ENCODE measurements at regions not wholly inside any gene's neighbourhood (a gene's known extent, or its start where the extent isn't known, plus 50 kb on each side); places are given as distances from the start of the nearest gene placed in this dataset.
"Not testable (repeated sequence)": the region's sequence is repeated elsewhere in the genome, so short reads cannot be mapped to it uniquely, and the experiment has no call there.

DNA sequence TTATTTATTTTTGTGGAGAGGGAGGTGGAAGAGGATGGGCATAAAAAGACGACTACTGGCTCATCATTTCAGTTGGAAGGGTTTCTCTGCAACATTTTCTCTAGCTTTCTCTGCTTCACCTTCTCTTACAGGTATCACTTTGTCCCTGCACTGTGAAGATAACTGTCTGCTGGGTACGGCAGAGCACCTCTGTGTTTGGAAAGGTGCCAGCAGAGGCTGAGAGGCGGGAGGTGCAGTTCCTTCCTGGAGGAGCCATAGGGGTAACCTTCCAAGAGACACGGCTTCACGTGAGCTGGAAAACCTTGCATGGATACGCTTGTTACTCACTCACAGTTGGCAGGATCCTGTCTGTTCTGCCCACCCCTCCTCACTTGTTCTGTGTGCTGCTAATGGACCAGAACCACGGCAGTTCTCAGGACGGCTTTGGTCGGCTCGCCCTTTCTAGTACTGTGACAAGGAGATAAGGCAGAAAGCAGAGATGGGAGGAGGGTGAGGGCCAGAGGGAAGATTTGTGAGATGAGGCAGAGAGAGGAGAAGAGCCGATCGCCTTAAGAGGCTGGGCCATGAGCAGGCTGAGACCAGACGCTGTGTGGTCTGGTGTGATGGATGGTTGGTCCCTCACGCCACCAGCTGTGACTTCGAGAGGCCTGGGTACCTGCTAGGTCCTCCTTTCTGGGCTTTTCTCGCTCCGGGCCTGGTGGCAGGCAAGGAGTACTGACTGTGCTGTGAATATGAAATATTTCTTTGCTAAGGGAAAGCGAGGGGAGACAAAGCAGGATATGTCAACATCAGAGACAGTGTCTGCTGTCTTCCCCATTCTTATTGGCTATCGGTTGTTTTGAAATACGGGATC lies 66.8 kb downstream of the MRPL57 start:
- Mint-ChIP-seq H3K4me3 (no peak overlapping the region), H3K27ac (no peak overlapping the region), H3K36me3 (peaks cover 1% of the 10 kb centered on the region), H3K4me1 (peaks cover 9% of the 10 kb centered on the region), H3K9me3 (ENCODE audit: low read depth) (no peaks in the 10 kb centered on the region), H3K27me3 (peaks cover 19% of the 10 kb centered on the region)
- DNase-seq, result no peak
- CTCF ChIA-PET, result no interaction called here
- ATAC-seq, result no peak

DNA sequence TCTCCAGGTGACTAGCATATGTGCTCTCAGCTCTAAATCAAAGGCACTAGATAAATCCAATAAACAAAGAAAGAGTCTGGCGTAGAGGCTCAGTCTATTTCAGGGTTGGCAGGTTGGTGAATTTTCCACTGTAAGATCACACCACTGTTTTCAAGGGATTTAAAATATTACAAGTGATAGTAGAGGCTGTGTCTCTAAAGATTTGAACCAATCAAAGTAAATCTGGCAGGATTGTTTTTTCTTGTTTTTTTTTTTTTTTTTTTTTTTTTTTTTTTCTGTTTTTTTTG lies 67.4 kb downstream of the MRPL57 start:
- not testable (repeated sequence) for H3K27ac Mint-ChIP-seq, H3K4me3 Mint-ChIP-seq, H3K4me1 Mint-ChIP-seq

DNA sequence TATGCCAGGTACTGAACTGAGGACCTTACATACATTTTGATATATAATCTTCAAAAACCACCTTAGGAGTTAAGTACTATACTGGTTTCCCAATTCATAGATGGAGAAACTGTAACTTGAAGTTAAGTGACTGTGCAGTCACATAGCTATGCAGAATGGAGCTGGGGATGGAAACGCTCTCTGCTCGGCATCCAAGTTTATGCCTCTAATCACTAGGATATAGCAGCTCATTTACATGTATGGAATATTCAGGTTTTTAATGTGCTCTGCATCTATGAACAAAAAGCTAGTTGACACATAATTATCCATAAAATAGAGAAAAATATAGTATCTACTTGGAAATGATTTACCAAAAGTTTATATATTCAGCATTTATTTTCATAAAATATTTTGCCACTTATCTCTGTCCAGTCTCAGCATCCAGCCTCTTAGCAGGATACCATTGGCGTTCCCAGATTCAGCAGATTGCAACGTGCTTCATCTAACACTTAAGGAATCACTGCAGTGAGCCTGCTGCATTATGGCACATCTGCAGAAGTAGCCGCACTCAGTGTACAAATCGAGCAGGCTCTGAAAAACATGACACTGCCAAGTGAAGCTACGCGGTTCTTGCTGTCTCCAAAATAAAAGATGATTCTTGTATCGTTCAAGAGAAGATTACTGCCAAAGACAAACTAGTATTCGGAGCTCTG lies 70.4 kb downstream of the MRPL57 start:
- H3K4me3 Mint-ChIP-seq, result no peak overlapping the region

More for the DNA sequence above, 67.4 kb downstream of the MRPL57 start:
- H3K9me3 Mint-ChIP-seq (ENCODE audit: low read depth); DNase-seq; ATAC-seq; H3K36me3 Mint-ChIP-seq; CTCF ChIA-PET: not testable (repeated sequence)
- H3K27me3 Mint-ChIP-seq, result peaks cover 19% of the 10 kb centered on the region

DNA sequence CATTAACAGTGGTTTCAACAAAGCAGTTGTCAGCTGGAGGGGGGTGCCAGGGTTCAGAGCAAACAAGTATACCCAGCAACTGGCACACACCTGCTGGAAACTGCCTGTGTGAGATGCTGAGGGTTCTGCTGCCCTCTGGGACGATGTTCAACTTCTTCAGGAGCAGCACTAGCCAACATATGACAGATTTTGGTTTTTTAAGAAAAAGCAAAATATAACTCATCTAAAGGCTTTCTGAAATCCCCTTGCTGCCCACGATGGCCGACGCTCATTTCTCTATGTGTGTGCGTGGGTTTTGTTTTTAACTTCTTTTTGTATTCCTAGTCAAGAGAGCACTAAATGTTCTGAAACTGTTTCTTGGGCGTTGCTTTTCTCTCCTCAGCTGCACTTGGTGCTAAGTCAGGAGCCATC lies 79.9 kb downstream of the MRPL57 start:
- no peaks in the 10 kb centered on the region for H3K36me3 Mint-ChIP-seq
- CTCF ChIA-PET, result no interaction called here
- no peak for ATAC-seq
- H3K27ac Mint-ChIP-seq, result peak overlapping the region; percentile 34
- peaks cover 11% of the 10 kb centered on the region for H3K27me3 Mint-ChIP-seq
- H3K4me3 Mint-ChIP-seq, result no peak overlapping the region
- H3K4me1 Mint-ChIP-seq, result peaks cover 13% of the 10 kb centered on the region
- DNase-seq, result no peak
- no peaks in the 10 kb centered on the region for H3K9me3 Mint-ChIP-seq (ENCODE audit: low read depth)

More for the DNA sequence above, 70.4 kb downstream of the MRPL57 start:
- CTCF ChIA-PET, result no interaction called here
- Mint-ChIP-seq H3K4me1 (no peaks in the 10 kb centered on the region), H3K27ac (no peak overlapping the region), H3K36me3 (no peaks in the 10 kb centered on the region), H3K9me3 (ENCODE audit: low read depth) (no peaks in the 10 kb centered on the region), H3K27me3 (peaks cover 22% of the 10 kb centered on the region)
- DNase-seq (no peak), ATAC-seq (no peak)

DNA sequence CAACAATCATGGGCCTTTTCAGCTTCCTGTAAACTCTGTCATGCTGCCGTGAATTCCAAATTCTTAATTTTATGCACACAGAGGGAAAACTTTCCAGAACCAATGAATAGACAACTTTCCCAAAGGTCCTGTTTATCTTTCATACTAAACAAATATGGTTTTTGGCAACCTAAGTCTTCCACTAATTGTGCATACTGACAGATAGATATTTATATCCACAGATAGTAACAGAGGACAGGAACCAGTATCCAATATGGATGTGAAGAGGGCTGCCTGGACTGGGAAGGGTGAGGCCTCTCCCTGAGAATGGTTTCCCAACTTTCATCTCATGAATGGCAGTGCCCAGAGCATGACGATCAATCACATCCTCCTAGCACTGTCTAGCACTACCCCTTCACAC lies 80.4 kb downstream of the MRPL57 start:
- H3K4me3 Mint-ChIP-seq, result no peak overlapping the region
- H3K36me3 Mint-ChIP-seq, result no peaks in the 10 kb centered on the region
- no peak overlapping the region for H3K27ac Mint-ChIP-seq
- H3K9me3 Mint-ChIP-seq (ENCODE audit: low read depth), result no peaks in the 10 kb centered on the region
- peaks cover 13% of the 10 kb centered on the region for H3K4me1 Mint-ChIP-seq
- CTCF ChIA-PET, result no interaction called here
- DNase-seq (no peak), ATAC-seq (no peak)
- peaks cover 7% of the 10 kb centered on the region for H3K27me3 Mint-ChIP-seq

DNA sequence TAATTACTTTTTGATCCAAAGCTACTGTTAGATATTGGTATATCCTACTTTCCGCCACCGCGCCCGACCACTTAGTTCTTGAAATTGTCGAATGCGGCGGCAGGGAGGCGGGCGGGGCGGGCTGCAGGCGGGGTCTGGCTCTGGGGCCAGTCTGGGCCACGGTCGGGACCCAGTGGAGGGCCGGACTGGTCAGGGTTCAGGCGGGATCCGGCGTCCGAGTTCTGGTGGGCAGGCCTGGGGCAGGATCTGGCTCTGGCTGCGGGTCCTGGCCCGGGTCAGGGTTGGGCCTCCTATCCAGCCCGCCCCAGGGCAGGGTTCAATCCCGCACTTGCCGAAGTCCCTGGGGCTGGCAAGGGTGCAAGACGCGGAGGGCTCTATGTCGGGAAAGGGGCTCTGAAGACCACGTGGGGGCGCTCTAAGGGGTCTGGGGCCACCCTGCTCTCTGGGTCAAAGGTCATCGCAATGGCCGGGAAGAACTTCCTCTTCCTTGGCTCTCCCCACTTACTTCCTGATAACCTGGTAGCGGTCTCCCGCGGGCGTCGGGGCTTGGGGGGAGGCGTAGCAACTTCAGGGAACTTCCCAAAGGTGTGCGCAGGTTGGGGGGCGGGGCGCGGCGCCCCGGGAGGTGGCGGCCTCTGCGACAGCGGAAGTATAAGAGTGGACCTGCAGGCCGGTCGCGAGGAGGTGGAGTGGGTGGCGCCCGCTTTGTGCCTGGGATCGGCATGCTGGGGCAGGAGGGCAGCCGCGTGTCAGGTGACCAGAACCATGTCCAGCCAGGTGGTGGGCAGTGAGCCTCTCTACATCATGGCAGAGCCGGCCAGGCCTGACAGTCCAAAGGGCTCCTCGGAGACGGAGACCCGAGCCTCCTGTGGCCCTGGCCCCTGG lies 83.4 kb downstream of the MRPL57 start:
- Mint-ChIP-seq H3K4me1 (peaks cover 13% of the 10 kb centered on the region), H3K27me3 (no peaks in the 10 kb centered on the region)
- CTCF ChIA-PET, result interaction anchor here (1.4 kb wide), 1 partner anchor 217 kb away, joined by 5 read pairs; no protein-coding TSS in a partner anchor

DNA sequence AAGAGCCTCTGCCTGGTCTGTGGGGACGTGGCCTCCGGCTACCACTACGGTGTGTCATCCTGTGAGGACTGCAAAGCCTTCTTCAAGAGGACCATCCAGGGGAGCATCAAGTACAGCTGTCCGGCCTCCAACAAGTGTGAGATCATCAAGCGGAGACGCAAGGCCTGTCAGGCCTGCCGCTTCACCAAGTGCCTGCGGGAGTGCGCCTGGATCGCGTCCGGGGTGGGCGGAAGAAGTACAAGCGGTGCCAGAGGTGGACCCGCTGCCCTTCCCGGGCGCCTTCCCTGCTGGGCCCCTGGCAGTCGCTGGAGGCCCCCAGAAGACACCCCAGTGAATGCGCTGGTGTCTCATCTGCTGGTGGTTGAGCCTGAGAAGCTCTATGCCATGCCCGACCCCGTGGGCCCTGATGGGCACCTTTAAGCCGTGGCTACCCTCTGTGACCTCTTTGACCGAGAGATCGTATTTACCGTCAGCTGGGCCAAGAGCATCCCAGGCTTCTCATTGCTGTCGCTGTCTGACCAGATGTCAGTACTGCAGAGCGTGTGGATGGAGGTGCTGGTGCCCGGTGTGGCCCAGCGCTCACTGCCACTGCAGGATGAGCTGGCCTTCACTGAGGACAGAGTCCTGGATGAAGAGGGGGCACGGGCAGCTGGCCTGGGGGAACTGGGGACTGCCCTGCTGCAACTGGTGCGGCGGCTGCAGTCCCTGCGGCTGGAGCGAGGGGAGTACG lies 84.3 kb downstream of the MRPL57 start:
- ATAC-seq; H3K4me3 Mint-ChIP-seq; H3K27ac Mint-ChIP-seq; H3K9me3 Mint-ChIP-seq (ENCODE audit: low read depth); H3K27me3 Mint-ChIP-seq; DNase-seq; CTCF ChIA-PET; H3K36me3 Mint-ChIP-seq: not testable (repeated sequence)
- peaks cover 13% of the 10 kb centered on the region for H3K4me1 Mint-ChIP-seq

More for the DNA sequence above, 83.4 kb downstream of the MRPL57 start:
- no peak for ATAC-seq
- no peak for DNase-seq
- Mint-ChIP-seq H3K27ac (no peak overlapping the region), H3K9me3 (ENCODE audit: low read depth) (no peaks in the 10 kb centered on the region), H3K36me3 (no peaks in the 10 kb centered on the region), H3K4me3 (no peak overlapping the region)

DNA sequence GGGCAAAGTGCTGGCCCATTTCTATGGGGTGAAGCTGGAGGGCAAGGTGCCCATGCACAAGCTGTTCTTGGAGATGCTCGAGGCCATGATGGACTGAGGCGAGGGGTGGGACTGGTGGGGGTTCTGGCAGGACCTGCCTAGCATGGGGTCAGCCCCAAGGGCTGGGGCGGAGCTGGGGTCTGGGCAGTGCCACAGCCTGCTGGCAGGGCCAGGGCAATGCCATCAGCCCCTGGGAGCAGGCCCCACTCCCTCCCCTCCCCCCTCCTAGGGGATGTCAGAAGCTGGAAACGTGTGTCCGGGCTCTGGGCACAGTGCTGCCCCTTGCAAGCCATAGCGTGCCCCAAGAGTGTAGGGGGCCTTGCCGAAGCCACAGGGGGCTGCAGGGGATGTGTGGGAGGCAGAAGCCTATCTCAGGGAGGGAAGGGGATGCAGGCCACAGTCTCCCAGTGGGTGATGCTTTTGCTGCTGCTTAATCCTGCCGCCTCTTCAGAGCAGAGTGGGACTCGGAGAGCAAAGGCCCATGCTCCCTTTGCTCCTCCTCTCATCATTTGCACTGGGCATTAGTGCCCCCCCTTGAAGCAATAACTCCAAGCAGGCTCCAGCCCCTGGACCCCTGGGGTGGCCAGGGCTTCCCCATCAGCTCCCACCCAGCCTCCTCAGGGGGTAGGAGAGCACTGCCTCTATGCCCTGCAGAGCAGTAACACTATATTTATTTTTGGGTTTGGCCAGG lies 85.2 kb downstream of the MRPL57 start:
- H3K27ac Mint-ChIP-seq; H3K27me3 Mint-ChIP-seq; H3K4me1 Mint-ChIP-seq; CTCF ChIA-PET; H3K36me3 Mint-ChIP-seq; H3K4me3 Mint-ChIP-seq; H3K9me3 Mint-ChIP-seq (ENCODE audit: low read depth); ATAC-seq; DNase-seq: not testable (repeated sequence)

DNA sequence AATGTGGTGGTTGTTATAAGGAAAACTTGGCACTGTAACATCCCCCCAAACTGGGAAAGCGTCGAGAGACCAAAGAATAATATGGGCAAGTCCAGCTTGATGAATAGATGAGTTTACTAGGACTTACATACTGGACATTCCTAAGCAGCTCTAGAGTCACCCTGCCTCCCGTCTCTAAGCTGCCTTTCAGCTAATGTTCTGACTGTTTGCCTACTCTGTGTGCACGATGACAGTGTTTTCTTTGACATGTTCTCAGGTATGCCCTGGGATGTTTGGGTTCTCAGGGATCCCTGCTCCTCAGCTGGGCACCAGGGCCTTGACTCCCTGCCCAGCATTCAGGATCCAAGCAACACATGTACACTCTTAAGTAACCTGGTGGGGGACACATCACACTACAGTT lies 87.5 kb downstream of the MRPL57 start:
- H3K4me1 Mint-ChIP-seq; H3K27ac Mint-ChIP-seq; ATAC-seq; H3K27me3 Mint-ChIP-seq; CTCF ChIA-PET; DNase-seq; H3K9me3 Mint-ChIP-seq (ENCODE audit: low read depth); H3K4me3 Mint-ChIP-seq; H3K36me3 Mint-ChIP-seq: not testable (repeated sequence)

DNA sequence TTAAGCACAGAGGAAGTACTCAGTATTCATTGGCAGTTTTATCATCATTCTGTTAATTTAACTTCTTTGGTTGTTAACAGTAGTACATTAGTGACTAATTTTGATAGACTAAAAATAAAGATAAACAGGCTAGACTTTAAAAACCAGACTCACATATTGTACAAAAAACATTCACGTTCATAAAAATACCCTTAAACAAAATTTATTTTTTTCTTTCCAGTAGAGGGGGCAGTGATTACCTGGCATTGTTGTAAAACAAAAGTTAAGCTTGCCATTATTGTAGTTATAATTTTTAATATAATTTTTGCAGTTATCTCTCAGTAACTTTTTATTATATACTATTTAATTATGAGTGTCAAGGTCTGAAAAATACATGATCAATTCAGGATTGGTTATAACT lies 92.0 kb downstream of the MRPL57 start:
- H3K9me3 Mint-ChIP-seq (ENCODE audit: low read depth); H3K36me3 Mint-ChIP-seq; DNase-seq; H3K4me3 Mint-ChIP-seq; CTCF ChIA-PET; H3K4me1 Mint-ChIP-seq; ATAC-seq; H3K27me3 Mint-ChIP-seq; H3K27ac Mint-ChIP-seq: not testable (repeated sequence)

DNA sequence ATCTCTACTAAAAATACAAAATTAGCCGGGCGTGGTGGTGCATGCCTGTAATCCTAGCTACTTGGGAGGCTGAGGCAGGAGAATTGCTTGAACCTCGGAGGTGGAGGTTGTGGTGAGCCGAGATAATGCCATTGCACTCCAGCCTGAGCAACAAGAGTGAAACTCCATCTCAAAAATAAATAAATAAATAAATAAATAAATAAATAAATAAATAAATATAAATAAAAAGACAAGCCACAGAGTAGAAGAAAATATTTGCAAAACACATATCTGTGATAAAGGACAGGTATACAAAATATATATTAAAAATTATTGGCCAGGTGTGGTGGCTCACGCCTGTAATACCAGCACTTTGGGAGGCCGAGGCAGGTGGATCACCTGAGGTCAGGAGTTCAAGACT lies 96.0 kb downstream of the MRPL57 start:
- H3K27me3 Mint-ChIP-seq; ATAC-seq; CTCF ChIA-PET; DNase-seq; H3K4me3 Mint-ChIP-seq; H3K27ac Mint-ChIP-seq; H3K4me1 Mint-ChIP-seq; H3K36me3 Mint-ChIP-seq; H3K9me3 Mint-ChIP-seq (ENCODE audit: low read depth): not testable (repeated sequence)

DNA sequence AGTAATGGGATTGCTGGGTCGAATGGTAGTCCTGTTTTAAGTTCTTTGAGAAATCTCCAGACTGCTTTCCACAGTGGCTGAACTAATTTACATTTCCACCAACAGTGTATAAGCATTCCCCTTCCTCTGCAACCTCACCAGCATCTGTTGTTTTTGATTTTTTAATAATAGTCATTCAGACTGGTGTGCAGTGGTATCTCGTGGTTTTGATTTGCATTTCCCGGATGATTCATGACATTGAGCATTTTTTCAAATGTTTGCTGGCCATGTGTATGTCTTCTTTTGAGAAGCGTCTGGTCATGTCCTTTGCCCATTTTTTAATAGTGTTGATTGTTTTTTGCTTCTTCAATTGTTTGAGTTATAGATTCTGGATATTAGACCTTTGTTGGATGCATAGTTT lies 98.0 kb downstream of the MRPL57 start:
- H3K27ac Mint-ChIP-seq; H3K9me3 Mint-ChIP-seq (ENCODE audit: low read depth); H3K4me1 Mint-ChIP-seq; DNase-seq; H3K4me3 Mint-ChIP-seq; H3K27me3 Mint-ChIP-seq; H3K36me3 Mint-ChIP-seq; ATAC-seq; CTCF ChIA-PET: not testable (repeated sequence)

DNA sequence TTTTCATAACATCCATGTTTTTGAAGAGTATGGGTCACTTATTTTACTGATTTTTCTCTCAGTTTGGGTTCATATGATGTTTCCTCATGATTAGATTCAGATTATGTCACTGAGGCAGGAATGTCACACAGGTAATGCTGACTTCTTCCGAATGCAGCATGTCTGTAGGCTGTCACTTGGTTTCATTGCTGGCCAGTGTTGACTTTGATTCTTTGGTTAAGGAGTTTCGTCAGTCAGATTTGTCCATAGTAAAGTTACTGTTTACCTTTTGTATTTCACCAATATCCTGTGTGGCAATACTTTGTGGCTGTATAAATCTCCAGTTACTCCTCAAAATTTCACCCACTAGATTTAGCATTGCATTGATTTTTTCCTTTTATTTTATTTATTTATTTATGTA lies 105.6 kb downstream of the MRPL57 start:
- ATAC-seq, result no peak
- no peak overlapping the region for H3K4me3 Mint-ChIP-seq
- no peaks in the 10 kb centered on the region for H3K4me1 Mint-ChIP-seq
- CTCF ChIA-PET, result no interaction called here
- DNase-seq, result no peak
- H3K36me3 Mint-ChIP-seq, result no peaks in the 10 kb centered on the region
- peaks cover 42% of the 10 kb centered on the region for H3K27me3 Mint-ChIP-seq
- H3K27ac Mint-ChIP-seq, result no peak overlapping the region
- H3K9me3 Mint-ChIP-seq (ENCODE audit: low read depth), result no peaks in the 10 kb centered on the region
